SK-N-SH (cell line): ENCODE measurements at regions not wholly inside any gene's neighbourhood (a gene's known extent, or its start where the extent isn't known, plus 50 kb on each side); places are given as distances from the start of the nearest gene placed in this dataset.

Experiments
- CTCF ChIA-PET: fragments of 300-600, 350-600 bp; formaldehyde crosslinking; extraction: SDS; loops from one replicate; lab custom pipeline; 2021; lab: Yijun Ruan, JAX
- POLR2A ChIA-PET: fragments of 350-600 bp; sonication (Branson Sonifier 250); formaldehyde crosslinking; extraction: SDS; loops from one replicate; lab custom pipeline; 2020; ENCODE audit warnings: antibody characterized with exemption, inconsistent platforms; lab: Yijun Ruan, JAX
- DNase-seq: peaks from one replicate; pipeline ENCODE4 v3.0.0; 2012
- H2AFZ ChIP-seq: fragments of 200-600 bp; sonication (generic); 2 replicates; pipeline ENCODE4 v1.8.1; 2016; ENCODE audit warnings: antibody characterized with exemption, mild to moderate bottlenecking, low read depth
- H3F3A ChIP-seq: fragments of 200-600 bp; sonication (generic); replicated peaks from 2 replicates; pipeline ENCODE3; 2016; ENCODE audit warnings: antibody characterized with exemption, mild to moderate bottlenecking; ENCODE audit not compliant: insufficient read depth
- H3K27ac ChIP-seq, 2 experiments: fragments of 200-500 bp in 1 of 2; fragments of 200-600 bp in 1 of 2; sonication (Bioruptor generic) in 1 of 2; sonication (generic), shearing (Covaris generic) in 1 of 2; 2 replicates each; pipeline versions ENCODE4 v1.5.1 to v1.6.1; 2014 to 2016; ENCODE audit warnings: low read depth in 2 of 2, inconsistent platforms in 1 of 2, low read length in 1 of 2, mild to moderate bottlenecking in 1 of 2, mixed read lengths in 1 of 2
- H3K27me3 ChIP-seq: fragments of 200-600 bp; sonication (generic), shearing (Covaris generic); 2 replicates; pipeline ENCODE4 v1.6.1; 2016; ENCODE audit warnings: mixed run types; ENCODE audit not compliant: insufficient read depth
- H3K36me3 ChIP-seq, 2 experiments: fragments of 200-500 bp in 1 of 2; fragments of 200-600 bp in 1 of 2; sonication (Bioruptor generic) in 1 of 2; sonication (generic) in 1 of 2; replicated peaks in 1 of 2; 2 replicates each; pipeline versions ENCODE3 to v1.5.1; 2014 to 2016; ENCODE audit warnings: low read length in 1 of 2, mild to moderate bottlenecking in 1 of 2; ENCODE audit not compliant: insufficient read depth in 2 of 2, control insufficient read depth in 1 of 2
- H3K4me1 ChIP-seq, 2 experiments: fragments of 200-500 bp in 1 of 2; fragments of 200-600 bp in 1 of 2; sonication (Bioruptor generic) in 1 of 2; sonication (generic), shearing (Covaris generic) in 1 of 2; 2 replicates each; pipeline versions ENCODE4 v1.5.1 to v1.6.1; 2014 to 2016; ENCODE audit warnings: low read depth in 1 of 2, low read length in 1 of 2, mixed run types in 1 of 2; ENCODE audit not compliant: insufficient read depth in 2 of 2, control insufficient read depth in 1 of 2
- H3K4me2 ChIP-seq: fragments of 200-600 bp; sonication (generic), shearing (Covaris generic); 2 replicates; pipeline ENCODE4 v1.6.1; 2017; ENCODE audit warnings: mixed run types
- H3K4me3 ChIP-seq, 2 experiments: fragments of 200-500 bp in 1 of 2; fragments of 200-600 bp in 1 of 2; sonication (Bioruptor generic) in 1 of 2; sonication (generic), shearing (Covaris generic) in 1 of 2; 2 replicates each; pipeline versions ENCODE4 v1.5.1 to v1.8.1; 2014 to 2016; ENCODE audit warnings: low read depth in 2 of 2, inconsistent platforms in 1 of 2, low read length in 1 of 2, mild to moderate bottlenecking in 1 of 2, mixed read lengths in 1 of 2, moderate library complexity in 1 of 2
- H3K79me2 ChIP-seq: fragments of 200-600 bp; sonication (generic); 2 replicates; pipeline ENCODE4 v1.8.1; 2017; ENCODE audit warnings: mild to moderate bottlenecking; ENCODE audit not compliant: insufficient read depth
- H3K9ac ChIP-seq: fragments of 200-600 bp; sonication (generic); 2 replicates; pipeline ENCODE4 v1.6.1; 2017; ENCODE audit warnings: mixed run types
- H3K9me2 ChIP-seq: fragments of 200-600 bp; sonication (generic); 2 replicates; pipeline ENCODE4 v1.6.1; 2017; ENCODE audit warnings: mixed run types
- H3K9me3 ChIP-seq: fragments of 200-600 bp; sonication (generic); 2 replicates; pipeline ENCODE4 v1.6.1; 2017; ENCODE audit warnings: mixed run types, mild to moderate bottlenecking, moderate library complexity
- H4K20me1 ChIP-seq: fragments of 200-600 bp; sonication (generic); 2 replicates; pipeline ENCODE4 v1.6.1; 2017; ENCODE audit warnings: mild to moderate bottlenecking, mixed run types; ENCODE audit not compliant: insufficient read depth
- CHD2 ChIP-seq: fragments of 150-350 bp; IDR thresholded peaks from 2 replicates; pipeline ENCODE4 v1.6.1; 2018; ENCODE audit warnings: low read length; ENCODE audit not compliant: partially characterized antibody
- CTCF ChIP-seq: fragments of 200-600 bp; sonication (generic); IDR thresholded peaks from 2 replicates; pipeline ENCODE4 v1.6.1; 2017; ENCODE audit warnings: antibody characterized with exemption, mild to moderate bottlenecking, moderate library complexity
- ELF1 ChIP-seq: IDR thresholded peaks from 2 replicates; pipeline ENCODE4 v1.4.0; 2012
- EP300 ChIP-seq, 2 experiments: IDR thresholded peaks; 2 replicates each; pipeline versions ENCODE4 v1.4.0 to v1.6.1; 2012; ENCODE audit warnings: borderline replicate concordance in 1 of 2, low read depth in 1 of 2, low read length in 1 of 2
- EZH2phosphoT487 ChIP-seq: fragments of 200-600 bp; sonication (generic); IDR thresholded peaks from 2 replicates; pipeline ENCODE4 v1.6.1; 2017; ENCODE audit warnings: low read depth, mixed run types, mild to moderate bottlenecking, antibody characterized with exemption, moderate library complexity, borderline replicate concordance
- FOSL2 ChIP-seq: IDR thresholded peaks from 2 replicates; pipeline ENCODE4 v1.4.0; 2012; ENCODE audit warnings: low read depth, mild to moderate bottlenecking, moderate library complexity, borderline replicate concordance
- FOXJ3 ChIP-seq: sonication (generic); formaldehyde crosslinking; IDR thresholded peaks from 2 replicates; pipeline ENCODE4 v1.5.1; 2020; ENCODE audit warnings: mild to moderate bottlenecking, missing genetic modification reagents
- GATA2 ChIP-seq: sonication (generic); formaldehyde crosslinking; IDR thresholded peaks from 2 replicates; pipeline ENCODE4 v1.5.0; 2020; ENCODE audit warnings: mild to moderate bottlenecking, missing genetic modification reagents
- MAX ChIP-seq: IDR thresholded peaks from 2 replicates; pipeline ENCODE4 v1.4.0; 2012; ENCODE audit warnings: low read depth
- MEF2A ChIP-seq: IDR thresholded peaks from 2 replicates; pipeline ENCODE4 v1.4.0; 2012; ENCODE audit warnings: low read depth, borderline replicate concordance
- NRF1 ChIP-seq: IDR thresholded peaks from 2 replicates; pipeline ENCODE4 v1.6.1; 2012; ENCODE audit warnings: low read depth, mild to moderate bottlenecking, low read length
- POLR2AphosphoS5 ChIP-seq: IDR thresholded peaks from 2 replicates; pipeline ENCODE4 v1.6.1; 2012; ENCODE audit warnings: low read depth, low read length
- RCOR1 ChIP-seq: fragments of 150-350 bp; IDR thresholded peaks from 2 replicates; pipeline ENCODE4 v1.6.1; 2017; ENCODE audit warnings: antibody characterized with exemption, low read length
- RFX5 ChIP-seq: IDR thresholded peaks from 2 replicates; pipeline ENCODE4 v1.6.1; 2012; ENCODE audit warnings: mild to moderate bottlenecking, improper control_type of control experiment, low read length
- SMC3 ChIP-seq: IDR thresholded peaks from 2 replicates; pipeline ENCODE4 v1.6.1; 2012; ENCODE audit warnings: low read depth, low read length, improper control_type of control experiment
- WGBS: methylation state at CpG from one replicate; pipeline ENCODE4 v1.1.6; 2017; ENCODE audit warnings: low lambda C conversion rate; 5-methylcytosine and 5-hydroxymethylcytosine counted together
- TF ChIP-seq, protein P1 (sequence below): IDR thresholded peaks from 2 replicates; pipeline ENCODE4 v1.4.0; 2012; ENCODE audit warnings: low read depth, borderline replicate concordance
- TF ChIP-seq, protein P2 (sequence below): fragments of 150-350 bp; IDR thresholded peaks from 2 replicates; pipeline ENCODE4 v1.6.1; 2017; ENCODE audit warnings: antibody characterized with exemption, low read length, low read depth, borderline replicate concordance

GRCh38 chrX:111009256-111009655, 86.7 kb upstream of the PAK3 start:
- no peaks in the 10 kb centered on the region for H3F3A ChIP-seq
- 6% methylated on average over 3 of the region's 3 CpGs for WGBS
- H2AFZ ChIP-seq, result no peak overlapping the region
- POLR2A ChIA-PET, result no interaction called here
- no peak overlapping the region for H3K4me2 ChIP-seq
- no peak for DNase-seq
- TF ChIP-seq EZH2phosphoT487, result no peak
- TF ChIP-seq MAX, result no peak
- TF ChIP-seq MEF2A, result no peak
- no peak for TF ChIP-seq NRF1
- no peak for TF ChIP-seq GATA2 (CRISPR knock-in tag)
- TF ChIP-seq, protein P1, sequence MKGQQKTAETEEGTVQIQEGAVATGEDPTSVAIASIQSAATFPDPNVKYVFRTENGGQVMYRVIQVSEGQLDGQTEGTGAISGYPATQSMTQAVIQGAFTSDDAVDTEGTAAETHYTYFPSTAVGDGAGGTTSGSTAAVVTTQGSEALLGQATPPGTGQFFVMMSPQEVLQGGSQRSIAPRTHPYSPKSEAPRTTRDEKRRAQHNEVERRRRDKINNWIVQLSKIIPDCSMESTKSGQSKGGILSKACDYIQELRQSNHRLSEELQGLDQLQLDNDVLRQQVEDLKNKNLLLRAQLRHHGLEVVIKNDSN, result no peak
- no peak for TF ChIP-seq ELF1
- TF ChIP-seq RCOR1, result no peak
- TF ChIP-seq FOSL2, result no peak
- no peak for TF ChIP-seq RFX5
- TF ChIP-seq EP300 (IDR thresholded peaks at IDR 0.05; ENCODE audit: borderline replicate concordance in 1 of 2, low read depth in 1 of 2, low read length in 1 of 2), result no peak
- TF ChIP-seq CHD2, result no peak
- TF ChIP-seq CTCF, result no peak
- TF ChIP-seq FOXJ3 (CRISPR knock-in tag), result no peak
- no peak for TF ChIP-seq POLR2AphosphoS5
- TF ChIP-seq, protein P2, sequence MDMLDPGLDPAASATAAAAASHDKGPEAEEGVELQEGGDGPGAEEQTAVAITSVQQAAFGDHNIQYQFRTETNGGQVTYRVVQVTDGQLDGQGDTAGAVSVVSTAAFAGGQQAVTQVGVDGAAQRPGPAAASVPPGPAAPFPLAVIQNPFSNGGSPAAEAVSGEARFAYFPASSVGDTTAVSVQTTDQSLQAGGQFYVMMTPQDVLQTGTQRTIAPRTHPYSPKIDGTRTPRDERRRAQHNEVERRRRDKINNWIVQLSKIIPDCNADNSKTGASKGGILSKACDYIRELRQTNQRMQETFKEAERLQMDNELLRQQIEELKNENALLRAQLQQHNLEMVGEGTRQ, result no peak
- no peak for TF ChIP-seq SMC3
- H3K9ac ChIP-seq, result no peak overlapping the region
- no peaks in the 10 kb centered on the region; the same call in 1 of the 2 replicates for H3K27me3 ChIP-seq
- no peaks in the 10 kb centered on the region for H3K9me3 ChIP-seq
- peaks cover 0 to 6% of the 10 kb centered on the region in 2 experiments; a peak in 1 of 4 replicates for H3K4me1 ChIP-seq
- H3K9me2 ChIP-seq, result no peaks in the 10 kb centered on the region
- CTCF ChIA-PET, result interaction anchor here (1.5 kb wide), 1 partner anchor 16 kb away, joined by 4 read pairs; no protein-coding TSS in a partner anchor
- no peaks in the 10 kb centered on the region for H3K36me3 ChIP-seq
- H3K79me2 ChIP-seq, result no peaks in the 10 kb centered on the region
- H3K4me3 ChIP-seq, result no peak overlapping the region
- no peaks in the 10 kb centered on the region for H4K20me1 ChIP-seq
- peak overlapping the region in 1 of 2 experiments; percentile 65; a peak in 2 of 4 replicates for H3K27ac ChIP-seq
